Suppressor macrophage treated with lipopolysaccharide for 1 hour (primary cell): ENCODE measurements at regions not wholly inside any gene's neighbourhood (a gene's known extent, or its start where the extent isn't known, plus 50 kb on each side); places are given as distances from the start of the nearest gene placed in this dataset.

Source experiments
- DNase-seq, 3 donors: peaks; one replicate each; pipeline ENCODE4 v3.0.0-alpha.2; 2020 to 2022

DNA sequence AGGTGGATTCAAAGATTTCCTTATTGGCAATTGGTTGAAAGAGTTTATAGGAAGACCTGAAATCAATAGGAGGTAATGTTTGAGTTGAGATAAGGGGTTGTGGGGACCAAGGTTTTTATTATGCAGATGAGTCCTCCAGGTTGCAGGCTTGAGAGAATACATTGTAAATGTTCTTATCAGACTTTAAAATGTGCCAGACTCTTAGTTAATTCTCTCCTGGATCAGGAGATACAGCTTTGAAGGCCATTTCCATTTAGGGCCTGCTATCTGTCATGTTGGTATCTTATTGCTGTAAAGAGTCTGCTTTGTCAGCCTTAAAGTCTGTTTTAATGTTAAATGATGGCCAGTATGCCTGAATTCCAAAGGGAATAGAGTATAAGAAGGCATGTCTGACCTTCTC, 61.8 kb upstream of the CALCR start:
- DNase-seq = no peak

GRCh38 chr7:93632371-93632770, 57.8 kb upstream of the CALCR start:
- no peak for DNase-seq

DNA sequence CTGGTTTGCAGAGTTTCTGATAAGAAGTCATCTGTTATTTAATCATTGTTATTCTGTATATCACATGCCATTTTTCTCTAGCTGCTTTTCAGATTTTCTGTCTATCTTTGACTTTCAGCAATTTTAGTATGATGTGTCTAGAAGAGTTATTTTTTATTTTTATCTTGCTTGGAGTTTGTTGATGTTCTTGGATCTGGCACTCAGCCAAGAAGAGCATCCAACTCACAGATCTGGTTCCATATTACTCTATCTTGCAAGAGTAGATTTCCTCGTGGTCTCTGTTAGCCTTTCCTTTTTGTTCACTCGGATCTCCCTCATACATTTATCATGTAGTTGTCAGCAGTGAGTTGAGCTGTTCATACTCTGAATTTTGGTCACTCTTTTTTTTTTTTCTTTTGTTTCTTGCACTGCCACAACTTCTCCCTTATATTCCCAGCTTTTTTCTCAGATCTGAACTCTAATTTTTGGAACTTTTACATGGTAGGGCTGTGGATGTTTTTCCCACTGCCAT, 54.8 kb upstream of the CALCR start:
- DNase-seq = no peak

- no peak for DNase-seq
These were observed 52.3 kb upstream of the CALCR start for GRCh38 chr7:93626869-93627268.
